ENCODE measurements at regions not wholly inside any gene's neighbourhood (a gene's known extent, or its start where the extent isn't known, plus 50 kb on each side); places are given as distances from the start of the nearest gene placed in this dataset.

- H3K9ac ChIP-seq (replicated peaks; ENCODE audit: extremely low read depth, insufficient read depth, low read length) = no peak overlapping the region
- intact Hi-C loops (cut with micrococcal nuclease) (no loop called here), dilution Hi-C loops (cut with MboI; ENCODE audit: extremely low pct_ligation_motif_present, low sequenced_read_pairs) (no loop called here)
- DNase-seq (ENCODE audit: low read depth, low spot score) = no peak
- no peaks in the 10 kb centered on the region for H4K20me1 ChIP-seq (replicated peaks; ENCODE audit: control insufficient read depth, extremely low read depth, insufficient read depth, low read length)
- no peak overlapping the region for H3K27ac ChIP-seq (ENCODE audit: insufficient read depth, low read depth, low read length)
- BruUV-seq (replicated peaks) = no TSS peak
- no peak overlapping the region for H2AFZ ChIP-seq (ENCODE audit: low read depth, low read length)
- POLR2A ChIA-PET = no interaction called here
- no peaks in the 10 kb centered on the region for H3K27me3 ChIP-seq (ENCODE audit: control insufficient read depth in 2 of 2, insufficient read depth in 2 of 2, low read length in 2 of 2)
- peaks cover 8% of the 10 kb centered on the region for H3K9me3 ChIP-seq (replicated peaks; ENCODE audit: control insufficient read depth, insufficient read depth, low read length)
- no peaks in the 10 kb centered on the region for H3K4me1 ChIP-seq (ENCODE audit: control insufficient read depth, extremely low read depth, insufficient read depth, low read length)
- no peak overlapping the region for H3K4me3 ChIP-seq (replicated peaks in 1 of 3; ENCODE audit: insufficient read depth in 1 of 3, low read depth in 1 of 3, low read length in 3 of 3)
- no peak overlapping the region for H3K4me2 ChIP-seq (ENCODE audit: insufficient read depth, low read length)
- no peaks in the 10 kb centered on the region for H3K79me2 ChIP-seq (ENCODE audit: control insufficient read depth, insufficient read depth, low read length)
- no peaks in the 10 kb centered on the region for H3K36me3 ChIP-seq (ENCODE audit: control insufficient read depth in 2 of 2, extremely low read depth in 1 of 2, insufficient read depth in 2 of 2, low read length in 2 of 2)
- TF ChIP-seq GATA2 (IDR thresholded peaks at IDR 0.05; ENCODE audit: insufficient read depth, insufficient read length, low read depth, low read length) = no peak
- TF ChIP-seq MYC (IDR thresholded peaks at IDR 0.05; ENCODE audit: low read depth, low read length) = no peak
- TF ChIP-seq POLR2A (IDR thresholded peaks at IDR 0.05; ENCODE audit: low read depth, low read length) = no peak
- no peak for TF ChIP-seq MAX (IDR thresholded peaks at IDR 0.05; ENCODE audit: insufficient read depth, insufficient read length)
- no peak for TF ChIP-seq JUN (IDR thresholded peaks at IDR 0.05; ENCODE audit: borderline replicate concordance, insufficient read depth, insufficient read length, low read depth)
- TF ChIP-seq FOS (IDR thresholded peaks at IDR 0.05; ENCODE audit: borderline replicate concordance, insufficient read depth, low read length) = no peak
- TF ChIP-seq CTCF (IDR thresholded peaks at IDR 0.05; ENCODE audit: extremely low read depth in 1 of 2, insufficient read depth in 1 of 2, low read depth in 1 of 2, low read length in 2 of 2) = no peak
- TF ChIP-seq EZH2 (IDR thresholded peaks at IDR 0.05; ENCODE audit: borderline replicate concordance, low read depth, low read length, severe bottlenecking) = no peak
- no peak for TF ChIP-seq POLR2AphosphoS5 (IDR thresholded peaks at IDR 0.05; ENCODE audit: insufficient read depth, low read depth, low read length)
- CTCF ChIA-PET = no interaction called here
- no peak for FAIRE-seq
- H3K9me1 ChIP-seq (replicated peaks; ENCODE audit: control insufficient read depth, extremely low read depth, insufficient read depth, low read length) = no peaks in the 10 kb centered on the region
Observed at GRCh38 chr9:11417782-11418181, 805.0 kb upstream of the PTPRD start.
